Osteoblast (primary cell): ENCODE measurements at regions not wholly inside any gene's neighbourhood (a gene's known extent, or its start where the extent isn't known, plus 50 kb on each side); places are given as distances from the start of the nearest gene placed in this dataset.

Experiments used
- DNase-seq: peaks from one replicate; pipeline ENCODE4 v3.0.0; 2011; ENCODE audit warnings: low spot score, mixed read lengths; ENCODE audit not compliant: insufficient read length; ENCODE audit errors: missing footprints
- H2AFZ ChIP-seq: 2 replicates; pipeline ENCODE4 v1.6.0; 2011; ENCODE audit warnings: mild to moderate bottlenecking, low read length
- H3K27ac ChIP-seq: 2 replicates; pipeline ENCODE4 v1.5.1; 2011; ENCODE audit warnings: mild to moderate bottlenecking, low read depth, low read length, moderate library complexity
- H3K27me3 ChIP-seq: 2 replicates; pipeline ENCODE4 v1.6.0; 2012; ENCODE audit warnings: mild to moderate bottlenecking, control low read depth, inconsistent platforms, low read length, moderate library complexity; ENCODE audit not compliant: insufficient read depth
- H3K36me3 ChIP-seq: 2 replicates; pipeline ENCODE4 v1.5.1; 2011; ENCODE audit warnings: mild to moderate bottlenecking, low read length, control low read depth, moderate library complexity; ENCODE audit not compliant: insufficient read depth
- H3K4me1 ChIP-seq: 2 replicates; pipeline ENCODE4 v1.5.1; 2011; ENCODE audit warnings: mild to moderate bottlenecking, low read length, control low read depth, moderate library complexity; ENCODE audit not compliant: insufficient read depth
- H3K4me2 ChIP-seq: 2 replicates; pipeline ENCODE4 v1.6.0; 2011; ENCODE audit warnings: mild to moderate bottlenecking, low read length; ENCODE audit not compliant: insufficient read depth
- H3K4me3 ChIP-seq: fragments of 200-600 bp; sonication (generic); 3 replicates; pipeline ENCODE4 v1.5.1; 2012; ENCODE audit warnings: mild to moderate bottlenecking, low read length, inconsistent platforms; ENCODE audit not compliant: insufficient read depth
- H3K79me2 ChIP-seq: 2 replicates; pipeline ENCODE4 v1.6.0; 2012; ENCODE audit warnings: mild to moderate bottlenecking, low read length, control low read depth, inconsistent platforms; ENCODE audit not compliant: insufficient read depth
- H3K9me3 ChIP-seq: 2 replicates; pipeline ENCODE4 v1.5.1; 2011; ENCODE audit warnings: low read depth, low read length, control low read depth
- H4K20me1 ChIP-seq: 2 replicates; pipeline ENCODE4 v1.6.0; 2012; ENCODE audit warnings: mild to moderate bottlenecking, low read length, control low read depth; ENCODE audit not compliant: insufficient read depth
- TF ChIP-seq, protein P1 (sequence below): IDR thresholded peaks from 2 replicates; pipeline ENCODE4 v1.5.1; 2011; ENCODE audit warnings: mild to moderate bottlenecking, low read depth, low read length, moderate library complexity; ENCODE audit errors: extremely low read depth

DNA sequence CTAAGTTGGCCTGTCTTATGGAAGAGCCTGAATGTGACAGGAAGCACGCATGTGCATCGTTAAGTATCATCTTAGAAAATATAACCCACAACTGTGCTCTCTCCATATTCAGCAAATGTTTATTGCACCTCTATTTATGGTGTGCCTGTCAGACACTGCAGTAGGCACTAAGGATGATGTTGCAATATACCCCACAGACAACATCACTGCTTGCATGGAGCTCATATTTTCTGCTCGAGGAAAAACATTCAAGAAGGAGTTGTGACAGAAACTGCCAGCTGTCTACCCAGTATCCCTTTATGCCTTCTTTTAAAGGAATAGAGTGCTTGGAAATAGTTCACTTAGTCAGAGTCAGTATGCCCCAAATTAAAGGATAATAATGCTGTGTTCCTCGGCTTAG is 132.3 kb upstream of the RBFOX1 start:
- Histone ChIP-seq H3K27me3 (no peaks in the 10 kb centered on the region), H3K4me2 (no peak overlapping the region), H3K27ac (no peak overlapping the region), H3K9me3 (peaks cover 3% of the 10 kb centered on the region), H3K36me3 (no peaks in the 10 kb centered on the region), H3K4me1 (no peaks in the 10 kb centered on the region), H3K4me3 (no peak overlapping the region), H2AFZ (no peak overlapping the region), H4K20me1 (no peaks in the 10 kb centered on the region), H3K79me2 (no peaks in the 10 kb centered on the region)
- no peak for DNase-seq
- TF ChIP-seq, protein P1, sequence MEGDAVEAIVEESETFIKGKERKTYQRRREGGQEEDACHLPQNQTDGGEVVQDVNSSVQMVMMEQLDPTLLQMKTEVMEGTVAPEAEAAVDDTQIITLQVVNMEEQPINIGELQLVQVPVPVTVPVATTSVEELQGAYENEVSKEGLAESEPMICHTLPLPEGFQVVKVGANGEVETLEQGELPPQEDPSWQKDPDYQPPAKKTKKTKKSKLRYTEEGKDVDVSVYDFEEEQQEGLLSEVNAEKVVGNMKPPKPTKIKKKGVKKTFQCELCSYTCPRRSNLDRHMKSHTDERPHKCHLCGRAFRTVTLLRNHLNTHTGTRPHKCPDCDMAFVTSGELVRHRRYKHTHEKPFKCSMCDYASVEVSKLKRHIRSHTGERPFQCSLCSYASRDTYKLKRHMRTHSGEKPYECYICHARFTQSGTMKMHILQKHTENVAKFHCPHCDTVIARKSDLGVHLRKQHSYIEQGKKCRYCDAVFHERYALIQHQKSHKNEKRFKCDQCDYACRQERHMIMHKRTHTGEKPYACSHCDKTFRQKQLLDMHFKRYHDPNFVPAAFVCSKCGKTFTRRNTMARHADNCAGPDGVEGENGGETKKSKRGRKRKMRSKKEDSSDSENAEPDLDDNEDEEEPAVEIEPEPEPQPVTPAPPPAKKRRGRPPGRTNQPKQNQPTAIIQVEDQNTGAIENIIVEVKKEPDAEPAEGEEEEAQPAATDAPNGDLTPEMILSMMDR = no peak

DNA sequence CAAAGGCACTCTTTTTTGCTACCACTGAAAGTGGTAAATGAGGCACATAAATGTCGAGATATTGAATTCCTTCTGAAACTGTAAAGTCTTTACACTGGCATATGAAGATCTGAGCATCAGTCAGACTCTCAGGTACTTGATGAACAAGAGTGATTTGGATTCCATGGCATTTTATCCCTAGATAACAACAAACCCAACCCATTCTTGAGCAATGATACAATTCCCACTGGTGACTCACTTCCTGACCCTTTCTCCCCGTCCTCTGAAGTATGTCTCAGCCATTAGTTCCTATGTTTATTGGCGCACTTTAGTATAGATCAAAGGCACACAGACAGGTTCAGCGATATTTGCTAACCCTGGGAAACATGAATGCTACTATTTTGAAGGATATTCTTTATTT is 147.0 kb upstream of the RBFOX1 start:
- DNase-seq = no peak
- Histone ChIP-seq H3K4me3 (no peak overlapping the region), H3K4me2 (no peak overlapping the region), H3K27me3 (no peaks in the 10 kb centered on the region), H3K27ac (no peak overlapping the region), H3K9me3 (peaks cover 5% of the 10 kb centered on the region), H3K79me2 (no peaks in the 10 kb centered on the region), H2AFZ (no peak overlapping the region), H4K20me1 (no peaks in the 10 kb centered on the region), H3K36me3 (no peaks in the 10 kb centered on the region), H3K4me1 (no peaks in the 10 kb centered on the region)
- TF ChIP-seq, protein P1 = no peak

DNA sequence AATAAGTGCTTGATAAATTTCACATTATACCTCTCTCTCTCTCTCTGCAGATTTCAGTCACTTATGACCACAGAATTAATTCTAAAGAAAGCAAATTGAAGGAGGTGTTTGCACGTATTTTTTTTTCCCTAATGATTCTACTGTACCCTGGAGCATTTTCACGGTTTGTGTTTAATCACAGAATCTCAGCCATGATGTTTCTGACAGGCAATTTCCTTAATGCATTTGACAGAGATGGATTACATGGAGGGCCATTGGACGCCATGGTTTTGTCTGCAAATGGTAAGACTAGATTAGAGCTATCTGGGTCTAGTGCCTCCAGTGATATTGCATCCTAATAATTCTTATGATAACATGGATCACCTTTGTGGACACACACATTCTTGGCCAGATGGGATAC is 147.5 kb upstream of the RBFOX1 start:
- Histone ChIP-seq H3K79me2 (no peaks in the 10 kb centered on the region), H3K27me3 (no peaks in the 10 kb centered on the region), H2AFZ (no peak overlapping the region), H3K36me3 (no peaks in the 10 kb centered on the region), H3K4me1 (no peaks in the 10 kb centered on the region), H3K9me3 (peaks cover 5% of the 10 kb centered on the region), H4K20me1 (no peaks in the 10 kb centered on the region), H3K4me2 (no peak overlapping the region), H3K4me3 (no peak overlapping the region), H3K27ac (no peak overlapping the region)
- TF ChIP-seq, protein P1 = no peak
- no peak for DNase-seq

DNA sequence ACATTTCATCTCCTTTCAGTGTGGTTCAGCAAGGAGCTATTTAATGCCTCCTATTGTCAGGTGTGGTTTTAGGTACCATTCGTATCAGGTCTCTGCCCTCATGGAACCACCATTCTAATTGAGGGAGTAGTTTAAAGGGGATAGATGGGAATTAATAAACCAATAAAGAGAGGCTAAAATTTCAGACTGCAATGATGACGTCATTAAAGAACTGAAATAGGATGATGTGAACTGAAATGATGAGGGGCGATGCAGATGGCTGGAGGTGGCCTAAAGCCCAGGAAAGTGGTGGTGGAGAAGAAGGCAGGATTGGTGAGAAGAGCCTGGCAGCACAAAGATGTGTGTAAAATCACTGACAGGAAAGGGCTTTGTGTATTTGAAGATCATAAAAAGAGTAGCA is 148.9 kb upstream of the RBFOX1 start:
- H3K36me3 ChIP-seq = no peaks in the 10 kb centered on the region
- H3K4me3 ChIP-seq = no peak overlapping the region
- H3K27ac ChIP-seq = no peak overlapping the region
- no peak overlapping the region for H3K4me2 ChIP-seq
- DNase-seq = no peak
- peaks cover 5% of the 10 kb centered on the region for H3K9me3 ChIP-seq
- H3K79me2 ChIP-seq = no peaks in the 10 kb centered on the region
- no peaks in the 10 kb centered on the region for H3K27me3 ChIP-seq
- H4K20me1 ChIP-seq = no peaks in the 10 kb centered on the region
- TF ChIP-seq, protein P1 = no peak
- H2AFZ ChIP-seq = no peak overlapping the region
- no peaks in the 10 kb centered on the region for H3K4me1 ChIP-seq
